ENCODE measurements at regions not wholly inside any gene's neighbourhood (a gene's known extent, or its start where the extent isn't known, plus 50 kb on each side); places are given as distances from the start of the nearest gene placed in this dataset.
"Not testable (repeated sequence)": the region's sequence is repeated elsewhere in the genome, so short reads cannot be mapped to it uniquely, and the experiment has no call there.

DNA sequence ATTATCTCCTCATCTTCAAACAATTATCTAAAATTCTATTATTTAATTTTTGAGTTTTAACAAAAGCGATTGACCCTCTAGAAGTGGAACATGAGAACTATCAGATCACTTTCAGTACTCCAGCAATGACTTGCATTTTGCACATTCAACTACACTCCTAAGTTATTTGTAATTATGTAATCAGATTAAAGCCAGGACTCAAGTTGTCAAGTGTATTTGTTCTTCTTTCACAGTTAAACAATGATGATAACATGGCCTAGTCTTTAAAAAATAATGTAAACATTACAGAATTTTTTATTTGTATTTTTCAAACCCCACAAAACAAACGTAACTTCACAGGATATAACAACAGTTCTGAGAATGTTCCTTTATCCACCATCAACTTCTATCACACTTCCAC, 2148.9 kb upstream of the ACO1 start:
- Histone ChIP-seq H3K36me3 (ENCODE audit: control insufficient read depth, insufficient read depth, low read length) (no peaks in the 10 kb centered on the region), H3K4me3 (ENCODE audit: insufficient read depth, low read depth, low read length) (no peak overlapping the region), H3K9me3 (ENCODE audit: control insufficient read depth, low read length) (no peaks in the 10 kb centered on the region), H3K4me1 (ENCODE audit: control insufficient read depth, insufficient read depth, low read length) (no peaks in the 10 kb centered on the region), H3K27me3 (ENCODE audit: control insufficient read depth, insufficient read depth, low read length, poor library complexity, severe bottlenecking) (no peaks in the 10 kb centered on the region), H3K27ac (ENCODE audit: insufficient read depth, low read depth, low read length, poor library complexity, severe bottlenecking) (no peak overlapping the region)
- 94 to 95% methylated on average over 2 of the region's 2 CpGs for WGBS, 2 experiments

DNA sequence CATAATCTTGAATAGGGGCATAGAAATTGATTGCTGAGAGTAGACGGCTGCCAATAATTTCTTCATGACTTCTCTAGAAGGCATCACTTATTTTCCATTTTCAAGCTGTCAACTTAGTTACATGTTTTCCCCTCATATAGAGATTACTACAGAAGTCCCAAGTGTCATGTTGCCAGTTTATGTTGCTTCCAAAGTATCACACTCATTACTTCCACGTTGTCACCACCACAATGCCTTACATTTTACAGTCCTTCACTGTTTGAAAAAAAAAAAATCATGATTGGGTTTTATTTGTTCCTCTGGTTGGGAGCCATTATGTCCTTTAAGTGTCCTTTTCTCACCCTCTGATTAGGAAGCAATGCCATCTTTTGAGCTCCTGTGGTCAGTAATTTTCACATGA, 2144.6 kb upstream of the ACO1 start:
- Histone ChIP-seq H3K27me3 (ENCODE audit: control insufficient read depth, insufficient read depth, low read length, poor library complexity, severe bottlenecking) (no peaks in the 10 kb centered on the region), H3K36me3 (ENCODE audit: control insufficient read depth, insufficient read depth, low read length) (no peaks in the 10 kb centered on the region), H3K27ac (ENCODE audit: insufficient read depth, low read depth, low read length, poor library complexity, severe bottlenecking) (no peak overlapping the region), H3K4me1 (ENCODE audit: control insufficient read depth, insufficient read depth, low read length) (no peaks in the 10 kb centered on the region), H3K9me3 (ENCODE audit: control insufficient read depth, low read length) (no peaks in the 10 kb centered on the region), H3K4me3 (ENCODE audit: insufficient read depth, low read depth, low read length) (no peak overlapping the region)
- WGBS, 2 experiments: 72 to 86% methylated on average over 1 to 2 of the region's 2 CpGs

DNA sequence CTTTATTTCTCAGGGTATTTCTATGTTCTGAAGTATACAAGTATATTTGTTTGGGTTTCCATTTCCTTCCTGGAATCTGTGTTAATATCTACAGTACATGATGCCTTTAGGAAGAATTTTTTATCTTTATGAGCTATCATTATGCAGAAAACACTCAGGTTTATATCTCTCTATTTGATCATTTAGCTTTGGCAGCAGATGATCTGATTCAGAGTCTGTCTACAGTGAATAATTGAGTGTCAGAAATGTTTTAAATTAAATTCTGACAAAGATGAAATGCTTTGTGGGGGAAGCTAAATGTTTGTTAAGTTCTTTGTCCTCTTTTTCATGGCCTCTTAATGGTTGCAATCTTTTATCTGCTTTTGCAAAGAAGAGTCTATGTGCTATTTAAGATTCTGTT, 2141.0 kb upstream of the ACO1 start:
- H3K27me3 ChIP-seq (ENCODE audit: control insufficient read depth, insufficient read depth, low read length, poor library complexity, severe bottlenecking): no peaks in the 10 kb centered on the region
- no peak overlapping the region for H3K4me3 ChIP-seq (ENCODE audit: insufficient read depth, low read depth, low read length)
- H3K9me3 ChIP-seq (ENCODE audit: control insufficient read depth, low read length): no peaks in the 10 kb centered on the region
- H3K36me3 ChIP-seq (ENCODE audit: control insufficient read depth, insufficient read depth, low read length): no peaks in the 10 kb centered on the region
- no peaks in the 10 kb centered on the region for H3K4me1 ChIP-seq (ENCODE audit: control insufficient read depth, insufficient read depth, low read length)
- no peak overlapping the region for H3K27ac ChIP-seq (ENCODE audit: insufficient read depth, low read depth, low read length, poor library complexity, severe bottlenecking)

DNA sequence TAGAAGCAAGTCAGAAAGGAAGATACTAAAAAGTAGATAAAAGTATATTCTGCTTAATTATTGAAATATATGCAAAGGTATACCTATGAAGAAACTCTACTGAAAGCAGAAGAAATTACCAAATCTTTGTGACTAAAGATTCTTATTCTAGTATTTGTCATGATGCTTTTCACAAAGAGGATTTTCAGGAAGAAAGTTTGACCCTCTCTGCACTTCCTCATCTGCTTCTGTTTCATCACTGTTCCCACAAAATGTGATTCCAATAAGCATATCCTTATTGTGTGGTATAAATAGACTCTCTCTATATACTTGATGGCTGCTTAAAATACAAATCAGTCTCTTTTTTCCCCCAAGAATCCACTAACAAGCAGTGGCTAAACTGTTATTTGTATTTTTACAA, 2139.6 kb upstream of the ACO1 start:
- H3K4me3 ChIP-seq (ENCODE audit: insufficient read depth, low read depth, low read length): no peak overlapping the region
- H3K27ac ChIP-seq (ENCODE audit: insufficient read depth, low read depth, low read length, poor library complexity, severe bottlenecking): no peak overlapping the region
- H3K4me1 ChIP-seq (ENCODE audit: control insufficient read depth, insufficient read depth, low read length): no peaks in the 10 kb centered on the region
- H3K27me3 ChIP-seq (ENCODE audit: control insufficient read depth, insufficient read depth, low read length, poor library complexity, severe bottlenecking): no peaks in the 10 kb centered on the region
- H3K36me3 ChIP-seq (ENCODE audit: control insufficient read depth, insufficient read depth, low read length): no peaks in the 10 kb centered on the region
- no peaks in the 10 kb centered on the region for H3K9me3 ChIP-seq (ENCODE audit: control insufficient read depth, low read length)

DNA sequence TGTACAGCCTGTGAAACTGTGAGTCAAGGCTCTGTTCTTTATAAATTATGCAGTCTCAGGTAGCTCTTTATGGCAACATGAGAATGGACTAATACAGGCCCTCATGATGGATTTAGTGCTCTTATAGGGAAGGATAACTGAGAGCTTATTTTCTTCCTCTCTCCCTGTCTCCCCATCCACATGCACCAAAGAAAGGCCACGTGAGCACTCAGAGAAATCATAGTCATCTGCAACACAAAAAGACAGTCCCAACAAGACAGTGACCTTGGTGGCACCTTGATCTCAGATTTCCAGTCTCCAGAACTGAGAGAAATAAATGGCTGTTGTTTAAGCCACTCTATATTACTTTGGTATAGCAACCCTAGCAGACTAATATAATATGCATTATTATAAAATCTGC, 2133.6 kb upstream of the ACO1 start:
- H3K4me3 ChIP-seq (ENCODE audit: insufficient read depth, low read depth, low read length): no peak overlapping the region
- WGBS, 2 experiments: 35 to 38% methylated on average over 1 of the region's 1 CpG
- no peaks in the 10 kb centered on the region for H3K27me3 ChIP-seq (ENCODE audit: control insufficient read depth, insufficient read depth, low read length, poor library complexity, severe bottlenecking)
- no peak overlapping the region for H3K27ac ChIP-seq (ENCODE audit: insufficient read depth, low read depth, low read length, poor library complexity, severe bottlenecking)
- no peaks in the 10 kb centered on the region for H3K4me1 ChIP-seq (ENCODE audit: control insufficient read depth, insufficient read depth, low read length)
- no peaks in the 10 kb centered on the region for H3K9me3 ChIP-seq (ENCODE audit: control insufficient read depth, low read length)
- H3K36me3 ChIP-seq (ENCODE audit: control insufficient read depth, insufficient read depth, low read length): no peaks in the 10 kb centered on the region

DNA sequence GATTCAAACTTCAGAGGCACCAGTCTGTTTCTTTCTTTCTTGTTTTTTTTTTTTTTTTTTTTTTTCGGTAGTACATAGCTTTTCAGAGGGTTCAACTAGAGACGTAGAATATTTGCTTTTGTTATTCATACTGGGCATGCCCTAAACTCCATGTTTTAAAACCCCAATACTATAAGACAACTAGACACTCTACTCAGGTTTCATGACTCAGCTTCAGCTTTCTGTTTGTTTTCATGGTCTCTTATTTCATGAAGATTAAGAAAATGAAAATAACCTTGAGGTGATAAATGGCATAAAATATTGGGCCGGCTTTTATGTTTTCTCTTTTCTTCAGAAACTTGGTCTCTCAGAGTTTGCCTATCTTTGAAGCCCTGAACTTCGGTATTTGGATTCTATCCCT, 2126.3 kb upstream of the ACO1 start:
- Histone ChIP-seq H3K4me3 (ENCODE audit: insufficient read depth, low read depth, low read length) (no peak overlapping the region), H3K27me3 (ENCODE audit: control insufficient read depth, insufficient read depth, low read length, poor library complexity, severe bottlenecking) (no peaks in the 10 kb centered on the region), H3K4me1 (ENCODE audit: control insufficient read depth, insufficient read depth, low read length) (no peaks in the 10 kb centered on the region), H3K9me3 (ENCODE audit: control insufficient read depth, low read length) (no peaks in the 10 kb centered on the region), H3K27ac (ENCODE audit: insufficient read depth, low read depth, low read length, poor library complexity, severe bottlenecking) (no peak overlapping the region), H3K36me3 (ENCODE audit: control insufficient read depth, insufficient read depth, low read length) (no peaks in the 10 kb centered on the region)
- WGBS, 2 experiments: 83 to 98% methylated on average over 2 to 3 of the region's 4 CpGs

DNA sequence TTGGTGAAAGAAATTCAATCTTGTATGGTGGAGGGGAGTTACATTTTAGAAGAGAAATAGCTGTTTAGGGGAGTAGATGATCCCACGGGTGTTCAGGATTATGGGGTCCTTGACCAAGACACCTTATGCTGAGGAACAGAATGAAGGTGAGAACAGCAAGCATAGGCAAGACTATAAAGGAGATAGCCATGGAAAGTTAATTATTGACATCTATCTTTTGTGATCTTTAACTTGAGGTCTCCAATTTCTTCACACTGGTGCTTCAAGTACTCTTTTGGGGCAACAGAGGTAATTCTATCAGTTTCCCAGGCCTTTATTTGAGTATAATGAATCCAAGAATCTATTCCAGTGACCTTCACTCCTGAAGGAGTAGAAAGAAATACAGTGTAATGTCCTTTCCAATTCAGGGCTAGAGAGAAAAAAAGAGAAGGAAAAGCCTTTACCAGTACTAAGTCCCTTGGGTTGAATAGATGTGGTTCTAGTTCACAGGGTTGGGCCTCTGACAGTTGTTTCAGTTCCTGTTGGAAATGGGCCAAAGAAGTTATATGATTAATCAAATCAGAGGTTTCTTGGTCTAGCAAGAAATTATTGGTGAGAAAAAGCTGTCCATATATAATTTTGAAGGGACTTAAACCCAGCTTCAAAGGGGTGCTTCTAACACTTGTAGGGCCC, 2104.1 kb upstream of the ACO1 start:
- Histone ChIP-seq H3K27ac (ENCODE audit: insufficient read depth, low read depth, low read length, poor library complexity, severe bottlenecking) (no peak overlapping the region), H3K36me3 (ENCODE audit: control insufficient read depth, insufficient read depth, low read length) (no peaks in the 10 kb centered on the region), H3K4me1 (ENCODE audit: control insufficient read depth, insufficient read depth, low read length) (no peaks in the 10 kb centered on the region), H3K27me3 (ENCODE audit: control insufficient read depth, insufficient read depth, low read length, poor library complexity, severe bottlenecking) (no peaks in the 10 kb centered on the region), H3K4me3 (ENCODE audit: insufficient read depth, low read depth, low read length) (no peak overlapping the region), H3K9me3 (ENCODE audit: control insufficient read depth, low read length) (no peaks in the 10 kb centered on the region)
- WGBS, 2 experiments: 94 to 96% methylated on average over 1 of the region's 1 CpG

DNA sequence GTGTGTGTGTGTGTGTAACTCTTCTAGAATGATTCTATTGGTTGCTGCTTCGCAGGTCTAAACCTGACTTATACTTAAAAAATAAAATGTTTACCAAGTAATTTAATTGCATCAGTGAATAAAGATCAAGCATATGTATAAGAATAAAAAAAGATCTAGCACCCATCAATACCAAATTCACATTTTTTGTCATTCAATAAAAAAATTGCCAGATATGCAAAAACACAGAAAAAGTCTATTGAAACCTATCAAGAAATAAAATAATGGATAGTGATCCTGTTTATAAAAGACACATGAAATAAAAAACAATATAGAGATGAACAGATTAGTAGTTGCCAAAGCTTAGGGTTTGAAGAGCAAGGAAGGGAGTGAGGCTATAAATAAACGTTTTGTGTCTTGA, 2095.0 kb upstream of the ACO1 start:
- Histone ChIP-seq H3K9me3 (ENCODE audit: control insufficient read depth, low read length) (no peaks in the 10 kb centered on the region), H3K36me3 (ENCODE audit: control insufficient read depth, insufficient read depth, low read length) (no peaks in the 10 kb centered on the region), H3K4me3 (ENCODE audit: insufficient read depth, low read depth, low read length) (no peak overlapping the region), H3K27ac (ENCODE audit: insufficient read depth, low read depth, low read length, poor library complexity, severe bottlenecking) (no peak overlapping the region), H3K4me1 (ENCODE audit: control insufficient read depth, insufficient read depth, low read length) (no peaks in the 10 kb centered on the region), H3K27me3 (ENCODE audit: control insufficient read depth, insufficient read depth, low read length, poor library complexity, severe bottlenecking) (no peaks in the 10 kb centered on the region)
- WGBS, 2 experiments: 70 to 83% methylated on average over 1 of the region's 2 CpGs

DNA sequence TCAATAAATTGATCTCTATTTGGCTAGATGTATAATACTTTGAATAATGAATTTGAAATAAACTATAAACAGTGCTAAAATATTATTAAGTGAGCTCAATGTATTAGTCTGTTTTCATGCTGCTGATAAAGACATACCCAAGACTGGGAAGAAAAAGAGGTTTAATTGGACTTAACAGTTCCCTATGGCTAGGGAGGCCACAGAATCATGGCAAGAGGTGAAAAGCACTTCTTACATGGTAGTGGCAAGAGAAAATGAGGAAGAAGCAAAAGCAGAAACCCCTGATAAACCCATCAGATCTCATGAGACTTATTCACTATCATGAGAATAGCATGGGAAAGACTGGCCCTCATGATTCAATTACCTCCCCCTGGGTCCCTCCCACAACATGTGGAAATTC, 2092.4 kb upstream of the ACO1 start:
- not testable (repeated sequence) for H3K4me3 ChIP-seq (ENCODE audit: insufficient read depth, low read depth, low read length); H3K36me3 ChIP-seq (ENCODE audit: control insufficient read depth, insufficient read depth, low read length); H3K4me1 ChIP-seq (ENCODE audit: control insufficient read depth, insufficient read depth, low read length); H3K27ac ChIP-seq (ENCODE audit: insufficient read depth, low read depth, low read length, poor library complexity, severe bottlenecking); H3K9me3 ChIP-seq (ENCODE audit: control insufficient read depth, low read length); H3K27me3 ChIP-seq (ENCODE audit: control insufficient read depth, insufficient read depth, low read length, poor library complexity, severe bottlenecking)

DNA sequence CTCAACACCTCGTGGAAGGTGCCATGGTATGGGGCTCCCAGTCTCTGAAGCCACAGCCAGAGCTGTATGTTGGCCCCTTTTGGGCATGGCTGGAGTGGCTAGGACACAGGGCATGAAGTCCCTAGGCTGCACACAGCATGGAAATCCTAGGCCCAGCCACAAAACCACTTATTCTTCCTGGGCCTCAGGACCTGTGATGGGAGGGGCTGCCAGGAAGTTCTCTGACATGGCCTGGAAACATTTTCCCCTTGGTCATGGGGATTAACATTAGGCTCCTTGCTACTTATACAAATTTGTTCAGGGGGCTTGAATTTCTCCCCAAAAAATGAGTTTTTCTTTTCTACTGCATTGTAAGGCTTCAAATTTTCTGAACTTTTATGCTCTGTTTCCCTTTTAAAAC, 2091.2 kb upstream of the ACO1 start:
- 82 to 97% methylated on average over 1 of the region's 1 CpG for WGBS, 2 experiments
- Histone ChIP-seq H3K9me3 (ENCODE audit: control insufficient read depth, low read length) (no peaks in the 10 kb centered on the region), H3K27ac (ENCODE audit: insufficient read depth, low read depth, low read length, poor library complexity, severe bottlenecking) (no peak overlapping the region), H3K4me3 (ENCODE audit: insufficient read depth, low read depth, low read length) (no peak overlapping the region), H3K27me3 (ENCODE audit: control insufficient read depth, insufficient read depth, low read length, poor library complexity, severe bottlenecking) (no peaks in the 10 kb centered on the region), H3K4me1 (ENCODE audit: control insufficient read depth, insufficient read depth, low read length) (no peaks in the 10 kb centered on the region), H3K36me3 (ENCODE audit: control insufficient read depth, insufficient read depth, low read length) (no peaks in the 10 kb centered on the region)

DNA sequence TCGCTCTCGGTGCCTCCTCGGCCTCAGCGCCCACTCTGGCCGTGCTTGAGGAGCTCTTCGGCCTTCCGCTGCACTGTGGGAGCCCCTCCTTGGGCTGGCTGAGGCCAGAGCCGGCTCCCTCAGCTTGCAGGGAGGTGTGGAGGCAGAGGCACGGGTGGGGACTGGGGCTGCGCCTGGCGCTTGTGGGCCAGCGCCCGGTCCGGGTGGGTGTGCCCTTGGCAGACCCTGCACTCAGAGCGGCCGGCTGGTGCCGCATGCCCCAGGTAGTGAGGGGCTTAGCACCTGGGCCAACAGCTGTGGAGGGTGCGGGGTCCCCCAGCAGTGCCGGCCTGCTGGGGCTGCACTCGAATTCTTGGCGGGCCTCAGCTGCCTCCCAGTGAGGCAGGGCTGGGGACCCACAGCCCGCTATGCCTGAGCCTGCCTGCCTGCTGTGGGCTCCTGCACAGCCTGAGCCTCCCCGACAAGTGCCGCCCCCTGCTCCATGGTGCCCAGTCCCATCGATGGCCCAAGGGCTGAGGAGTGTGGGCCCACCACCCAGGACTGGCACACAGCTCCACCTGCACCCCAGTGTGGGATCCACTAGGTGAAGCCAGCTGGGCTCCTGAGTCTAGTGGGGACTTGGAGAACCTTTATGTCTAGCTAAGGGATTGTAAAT, 2085.2 kb upstream of the ACO1 start:
- WGBS, 2 experiments: 97% methylated on average over 25 of the region's 25 CpGs
- H3K9me3 ChIP-seq (ENCODE audit: control insufficient read depth, low read length): no peaks in the 10 kb centered on the region
- no peak overlapping the region for H3K4me3 ChIP-seq (ENCODE audit: insufficient read depth, low read depth, low read length)
- no peak overlapping the region for H3K27ac ChIP-seq (ENCODE audit: insufficient read depth, low read depth, low read length, poor library complexity, severe bottlenecking)
- no peaks in the 10 kb centered on the region for H3K36me3 ChIP-seq (ENCODE audit: control insufficient read depth, insufficient read depth, low read length)
- no peaks in the 10 kb centered on the region for H3K27me3 ChIP-seq (ENCODE audit: control insufficient read depth, insufficient read depth, low read length, poor library complexity, severe bottlenecking)
- no peaks in the 10 kb centered on the region for H3K4me1 ChIP-seq (ENCODE audit: control insufficient read depth, insufficient read depth, low read length)

All from ectodermal cell (in vitro differentiated cells).